Stimulated activated CD4-positive, alpha-beta T cell treated with anti-CD3 and anti-CD28 coated beads, Interleukin-2, amount 100 ng/mL, for 4 hours (primary cell): ENCODE measurements at regions not wholly inside any gene's neighbourhood (a gene's known extent, or its start where the extent isn't known, plus 50 kb on each side); places are given as distances from the start of the nearest gene placed in this dataset.
"Not testable (repeated sequence)": the region's sequence is repeated elsewhere in the genome, so short reads cannot be mapped to it uniquely, and the experiment has no call there.

Source experiments
- DNase-seq: peaks from one replicate; pipeline ENCODE4 v3.0.0-alpha.2; 2020; ENCODE audit warnings: low read depth

GRCh38 chr6:8828376-8828775, 393.0 kb upstream of the SLC35B3 start:
- DNase-seq = no peak

GRCh38 chr6:8825726-8826125, 390.4 kb upstream of the SLC35B3 start:
- no peak for DNase-seq

- no peak for DNase-seq
Observed at GRCh38 chr6:8821981-8822381, 386.6 kb upstream of the SLC35B3 start.

GRCh38 chr6:8820313-8820712, 385.0 kb upstream of the SLC35B3 start:
- no peak for DNase-seq

GRCh38 chr6:8819446-8819845, 384.1 kb upstream of the SLC35B3 start:
- DNase-seq = no peak

GRCh38 chr6:8814440-8815000, 379.2 kb upstream of the SLC35B3 start:
- DNase-seq = no peak

GRCh38 chr6:8810325-8810724, 375.0 kb upstream of the SLC35B3 start:
- DNase-seq = no peak

- DNase-seq = no peak
Observed at GRCh38 chr6:8809662-8810061, 374.3 kb upstream of the SLC35B3 start.

- no peak for DNase-seq
Observed at GRCh38 chr6:8803181-8803760, 367.9 kb upstream of the SLC35B3 start.

- DNase-seq = not testable (repeated sequence)
Observed at GRCh38 chr6:8802397-8802796, 367.1 kb upstream of the SLC35B3 start.

- no peak for DNase-seq
Observed at GRCh38 chr6:8794420-8794819, 359.1 kb upstream of the SLC35B3 start.

GRCh38 chr6:8789878-8790277, 354.5 kb upstream of the SLC35B3 start:
- no peak for DNase-seq

GRCh38 chr6:8785223-8785622, 349.9 kb upstream of the SLC35B3 start:
- no peak for DNase-seq

GRCh38 chr6:8783191-8783590, 347.8 kb upstream of the SLC35B3 start:
- no peak for DNase-seq

- no peak for DNase-seq
Observed at GRCh38 chr6:8780653-8781052, 345.3 kb upstream of the SLC35B3 start.

GRCh38 chr6:8764733-8765132, 329.4 kb upstream of the SLC35B3 start:
- no peak for DNase-seq

- DNase-seq = no peak
Observed at GRCh38 chr6:8760951-8761350, 325.6 kb upstream of the SLC35B3 start.

GRCh38 chr6:8758412-8758811, 323.1 kb upstream of the SLC35B3 start:
- DNase-seq = no peak

GRCh38 chr6:8750627-8751026, 315.3 kb upstream of the SLC35B3 start:
- DNase-seq = no peak

GRCh38 chr6:8749465-8749864, 314.1 kb upstream of the SLC35B3 start:
- no peak for DNase-seq

- no peak for DNase-seq
Observed at GRCh38 chr6:8743170-8743745, 307.9 kb upstream of the SLC35B3 start.

GRCh38 chr6:8739454-8739853, 304.1 kb upstream of the SLC35B3 start:
- no peak for DNase-seq

- DNase-seq = no peak
Observed at GRCh38 chr6:8738951-8739350, 303.6 kb upstream of the SLC35B3 start.
